ENCODE measurements at regions not wholly inside any gene's neighbourhood (a gene's known extent, or its start where the extent isn't known, plus 50 kb on each side); places are given as distances from the start of the nearest gene placed in this dataset.

DNA sequence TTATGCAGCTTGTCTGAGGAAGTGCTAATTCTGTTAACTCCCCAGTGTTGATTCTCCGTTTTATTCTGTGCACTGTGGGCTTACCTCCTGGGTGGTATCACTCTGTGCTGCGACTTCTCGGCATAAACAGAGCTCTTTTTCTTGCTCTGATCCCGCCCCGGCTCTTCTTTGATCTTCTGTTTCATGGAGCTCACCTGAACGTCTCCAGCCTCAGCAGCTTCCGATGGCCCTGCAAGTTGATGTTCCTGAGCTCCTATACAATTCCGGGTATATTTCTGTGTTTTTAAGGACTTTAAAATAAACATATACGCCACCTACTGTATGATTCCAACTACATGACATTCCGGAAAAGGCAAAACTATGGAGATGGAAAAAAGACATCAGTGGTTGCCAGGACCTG is 110.8 kb downstream of the TENT4A start:
- TF ChIP-seq, protein P1, sequence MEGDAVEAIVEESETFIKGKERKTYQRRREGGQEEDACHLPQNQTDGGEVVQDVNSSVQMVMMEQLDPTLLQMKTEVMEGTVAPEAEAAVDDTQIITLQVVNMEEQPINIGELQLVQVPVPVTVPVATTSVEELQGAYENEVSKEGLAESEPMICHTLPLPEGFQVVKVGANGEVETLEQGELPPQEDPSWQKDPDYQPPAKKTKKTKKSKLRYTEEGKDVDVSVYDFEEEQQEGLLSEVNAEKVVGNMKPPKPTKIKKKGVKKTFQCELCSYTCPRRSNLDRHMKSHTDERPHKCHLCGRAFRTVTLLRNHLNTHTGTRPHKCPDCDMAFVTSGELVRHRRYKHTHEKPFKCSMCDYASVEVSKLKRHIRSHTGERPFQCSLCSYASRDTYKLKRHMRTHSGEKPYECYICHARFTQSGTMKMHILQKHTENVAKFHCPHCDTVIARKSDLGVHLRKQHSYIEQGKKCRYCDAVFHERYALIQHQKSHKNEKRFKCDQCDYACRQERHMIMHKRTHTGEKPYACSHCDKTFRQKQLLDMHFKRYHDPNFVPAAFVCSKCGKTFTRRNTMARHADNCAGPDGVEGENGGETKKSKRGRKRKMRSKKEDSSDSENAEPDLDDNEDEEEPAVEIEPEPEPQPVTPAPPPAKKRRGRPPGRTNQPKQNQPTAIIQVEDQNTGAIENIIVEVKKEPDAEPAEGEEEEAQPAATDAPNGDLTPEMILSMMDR (IDR thresholded peaks at IDR 0.05; ENCODE audit: control extremely low read depth in 1 of 3, insufficient read depth in 1 of 3, low read depth in 1 of 3, low read length in 3 of 3), result no peak
- no peak for TF ChIP-seq RFX5 (IDR thresholded peaks at IDR 0.05; ENCODE audit: borderline replicate concordance, low read depth, low read length)
- TF ChIP-seq, protein P2, sequence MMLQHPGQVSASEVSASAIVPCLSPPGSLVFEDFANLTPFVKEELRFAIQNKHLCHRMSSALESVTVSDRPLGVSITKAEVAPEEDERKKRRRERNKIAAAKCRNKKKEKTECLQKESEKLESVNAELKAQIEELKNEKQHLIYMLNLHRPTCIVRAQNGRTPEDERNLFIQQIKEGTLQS (IDR thresholded peaks at IDR 0.05; ENCODE audit: insufficient read depth, low read depth, low read length), result no peak
- TF ChIP-seq SIN3A (conservative IDR thresholded peaks at IDR 0.05 in 1 of 2, IDR thresholded peaks at IDR 0.05 in 1 of 2; ENCODE audit: low read depth in 1 of 2, low read length in 2 of 2), result no peak
- no peak for TF ChIP-seq EP300 (IDR thresholded peaks at IDR 0.05; ENCODE audit: borderline replicate concordance in 1 of 2, low read depth in 2 of 2, low read length in 2 of 2)
- no peak for TF ChIP-seq GABPA (IDR thresholded peaks at IDR 0.05; ENCODE audit: borderline replicate concordance, insufficient read depth, low read length)
- no peak for TF ChIP-seq ASH2L (IDR thresholded peaks at IDR 0.05; ENCODE audit: low read length)
- no peak for TF ChIP-seq KDM1A (IDR thresholded peaks at IDR 0.05; ENCODE audit: borderline replicate concordance, low read length)
- no peak for TF ChIP-seq POLR2A (IDR thresholded peaks at IDR 0.05; ENCODE audit: control extremely low read depth in 1 of 2, low read depth in 2 of 2, low read length in 2 of 2)
- no peak for TF ChIP-seq TBP (IDR thresholded peaks at IDR 0.05; ENCODE audit: low read depth, low read length)

Measured in H1 (cell line).